Endodermal cell (in vitro differentiated cells): ENCODE measurements at regions not wholly inside any gene's neighbourhood (a gene's known extent, or its start where the extent isn't known, plus 50 kb on each side); places are given as distances from the start of the nearest gene placed in this dataset.

Source experiments
- DNase-seq: peaks from one replicate; pipeline ENCODE4 v3.0.0-alpha.2; 2017
- H3K27ac ChIP-seq: 2 replicates; pipeline ENCODE4 v1.5.1; 2013; ENCODE audit warnings: mild to moderate bottlenecking, low read depth, low read length, moderate library complexity
- H3K27me3 ChIP-seq: 2 replicates; pipeline ENCODE4 v1.6.1; 2013; ENCODE audit warnings: mild to moderate bottlenecking, low read length, moderate library complexity; ENCODE audit not compliant: insufficient read depth, control insufficient read depth, poor library complexity, severe bottlenecking
- H3K36me3 ChIP-seq: 2 replicates; pipeline ENCODE4 v1.7.0; 2013; ENCODE audit warnings: mild to moderate bottlenecking, low read length, moderate library complexity; ENCODE audit not compliant: control insufficient read depth, insufficient read depth
- H3K4me1 ChIP-seq: one replicate; pipeline ENCODE4 v1.7.0; 2013; ENCODE audit warnings: low read length; ENCODE audit not compliant: control insufficient read depth, insufficient read depth
- H3K4me3 ChIP-seq: 2 replicates; pipeline ENCODE4 v1.5.1; 2013; ENCODE audit warnings: mild to moderate bottlenecking, low read length, moderate library complexity
- H3K9ac ChIP-seq: 2 replicates; pipeline ENCODE4 v1.6.1; 2013; ENCODE audit warnings: mild to moderate bottlenecking, low read length, moderate library complexity; ENCODE audit not compliant: poor library complexity, severe bottlenecking; ENCODE audit errors: extremely low read depth
- H3K9me3 ChIP-seq: 2 replicates; pipeline ENCODE4 v1.6.1; 2013; ENCODE audit warnings: mild to moderate bottlenecking, low read length, moderate library complexity; ENCODE audit not compliant: control insufficient read depth
- H3K27ac Mint-ChIP-seq: 2 replicates; pipeline ENCODE4 v1.8.0; 2020; ENCODE audit warnings: mixed read lengths
- H3K27me3 Mint-ChIP-seq: 2 replicates; pipeline ENCODE4 v1.8.0; 2021; ENCODE audit warnings: mild to moderate bottlenecking, mixed read lengths; ENCODE audit not compliant: insufficient read depth
- H3K36me3 Mint-ChIP-seq: 2 replicates; pipeline ENCODE4 v1.8.0; 2020; ENCODE audit warnings: low read depth, mixed read lengths
- H3K4me1 Mint-ChIP-seq: 2 replicates; pipeline ENCODE4 v1.8.0; 2020; ENCODE audit warnings: mixed read lengths
- H3K4me3 Mint-ChIP-seq: 2 replicates; pipeline ENCODE4 v1.8.0; 2020; ENCODE audit warnings: mild to moderate bottlenecking, moderate library complexity, mixed read lengths
- H3K9me3 Mint-ChIP-seq: 2 replicates; pipeline ENCODE4 v1.8.0; 2020; ENCODE audit warnings: mild to moderate bottlenecking, mixed read lengths
- WGBS, 2 experiments: methylation state at CpG; one replicate each; pipeline versions ENCODE4 v1.1.5 to v1.1.7; 2013; ENCODE audit warnings: missing lambda C conversion rate in 2 of 2, mixed read lengths in 1 of 2; ENCODE audit not compliant: insufficient coverage in 1 of 2, insufficient read length in 1 of 2; 5-methylcytosine and 5-hydroxymethylcytosine counted together
- TF ChIP-seq, protein P1 (sequence below): fragments of 200-600 bp; sonication (generic); conservative IDR thresholded peaks from 2 replicates; pipeline ENCODE4 v1.5.0; 2021; ENCODE audit warnings: antibody characterized with exemption, mild to moderate bottlenecking

DNA sequence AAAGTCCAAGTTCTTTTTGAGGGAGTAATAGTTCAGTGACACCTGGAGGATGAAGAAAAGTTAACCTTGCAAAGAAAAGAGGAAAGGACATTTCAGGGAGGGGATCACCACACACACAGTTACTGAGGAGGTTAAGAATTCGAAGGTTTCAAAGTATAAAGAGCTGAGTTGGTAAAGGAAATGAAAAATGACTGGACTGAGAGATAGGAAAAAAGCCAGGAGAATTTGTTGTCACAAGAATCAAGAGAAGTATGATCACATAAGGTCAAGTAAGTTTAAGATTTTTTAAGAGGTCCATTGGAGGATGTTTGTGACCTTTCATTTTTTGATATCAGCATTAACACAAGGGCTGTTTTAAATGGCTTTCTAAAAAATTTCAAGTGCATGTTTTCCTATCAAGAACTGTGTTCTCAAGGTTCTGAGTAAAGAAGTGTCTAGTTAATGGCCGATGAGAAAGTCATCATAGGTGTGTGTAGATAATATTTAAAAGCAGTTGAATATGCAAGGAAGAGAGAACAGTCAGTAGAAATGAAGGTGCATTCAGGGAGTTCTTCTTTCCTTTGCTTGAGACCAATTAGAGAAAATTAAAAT is 189.2 kb upstream of the RBMS3 start:
- no peak overlapping the region for H3K27ac Mint-ChIP-seq
- no peaks in the 10 kb centered on the region for H3K27me3 Mint-ChIP-seq
- no peaks in the 10 kb centered on the region for H3K4me1 Mint-ChIP-seq
- H3K9ac ChIP-seq, result no peak overlapping the region
- H3K36me3 ChIP-seq, result no peaks in the 10 kb centered on the region
- DNase-seq, result no peak
- H3K9me3 Mint-ChIP-seq, result no peaks in the 10 kb centered on the region
- H3K4me3 Mint-ChIP-seq, result no peak overlapping the region
- WGBS, 2 experiments, result 86 to 94% methylated on average over 2 of the region's 2 CpGs
- H3K9me3 ChIP-seq, result no peaks in the 10 kb centered on the region
- H3K36me3 Mint-ChIP-seq, result no peaks in the 10 kb centered on the region
- no peak overlapping the region for H3K27ac ChIP-seq
- no peaks in the 10 kb centered on the region for H3K4me1 ChIP-seq
- TF ChIP-seq, protein P1, sequence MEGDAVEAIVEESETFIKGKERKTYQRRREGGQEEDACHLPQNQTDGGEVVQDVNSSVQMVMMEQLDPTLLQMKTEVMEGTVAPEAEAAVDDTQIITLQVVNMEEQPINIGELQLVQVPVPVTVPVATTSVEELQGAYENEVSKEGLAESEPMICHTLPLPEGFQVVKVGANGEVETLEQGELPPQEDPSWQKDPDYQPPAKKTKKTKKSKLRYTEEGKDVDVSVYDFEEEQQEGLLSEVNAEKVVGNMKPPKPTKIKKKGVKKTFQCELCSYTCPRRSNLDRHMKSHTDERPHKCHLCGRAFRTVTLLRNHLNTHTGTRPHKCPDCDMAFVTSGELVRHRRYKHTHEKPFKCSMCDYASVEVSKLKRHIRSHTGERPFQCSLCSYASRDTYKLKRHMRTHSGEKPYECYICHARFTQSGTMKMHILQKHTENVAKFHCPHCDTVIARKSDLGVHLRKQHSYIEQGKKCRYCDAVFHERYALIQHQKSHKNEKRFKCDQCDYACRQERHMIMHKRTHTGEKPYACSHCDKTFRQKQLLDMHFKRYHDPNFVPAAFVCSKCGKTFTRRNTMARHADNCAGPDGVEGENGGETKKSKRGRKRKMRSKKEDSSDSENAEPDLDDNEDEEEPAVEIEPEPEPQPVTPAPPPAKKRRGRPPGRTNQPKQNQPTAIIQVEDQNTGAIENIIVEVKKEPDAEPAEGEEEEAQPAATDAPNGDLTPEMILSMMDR, result no peak
- H3K4me3 ChIP-seq, result no peak overlapping the region
- H3K27me3 ChIP-seq, result no peaks in the 10 kb centered on the region

DNA sequence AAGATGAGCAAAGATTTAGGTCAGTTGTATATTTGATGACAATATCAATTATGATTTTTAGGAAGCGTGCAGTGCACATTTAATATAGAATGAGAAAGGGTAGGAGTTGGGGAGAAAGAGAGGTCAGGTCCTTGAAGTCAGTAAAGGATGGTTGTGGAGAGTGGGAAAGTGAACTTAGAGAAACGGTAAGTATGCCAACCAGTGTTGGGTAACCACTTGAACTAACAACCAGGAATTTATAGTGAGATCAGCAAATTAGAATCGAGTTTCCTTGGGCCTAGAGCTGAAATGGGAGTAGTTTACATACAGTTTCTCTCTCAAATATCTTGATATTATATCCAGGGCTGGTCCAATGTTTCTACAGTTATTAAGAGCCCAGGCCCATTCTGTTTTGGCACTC is 188.5 kb upstream of the RBMS3 start:
- no peaks in the 10 kb centered on the region for H3K4me1 Mint-ChIP-seq
- TF ChIP-seq, protein P1, result no peak
- no peak for DNase-seq
- H3K9me3 Mint-ChIP-seq, result no peaks in the 10 kb centered on the region
- no peak overlapping the region for H3K4me3 ChIP-seq
- 72 to 83% methylated on average over 3 of the region's 3 CpGs for WGBS, 2 experiments
- H3K9me3 ChIP-seq, result no peaks in the 10 kb centered on the region
- no peak overlapping the region for H3K4me3 Mint-ChIP-seq
- no peak overlapping the region for H3K27ac Mint-ChIP-seq
- H3K27ac ChIP-seq, result no peak overlapping the region
- H3K36me3 ChIP-seq, result no peaks in the 10 kb centered on the region
- no peaks in the 10 kb centered on the region for H3K4me1 ChIP-seq
- H3K9ac ChIP-seq, result no peak overlapping the region
- H3K36me3 Mint-ChIP-seq, result no peaks in the 10 kb centered on the region
- H3K27me3 ChIP-seq, result no peaks in the 10 kb centered on the region
- no peaks in the 10 kb centered on the region for H3K27me3 Mint-ChIP-seq

DNA sequence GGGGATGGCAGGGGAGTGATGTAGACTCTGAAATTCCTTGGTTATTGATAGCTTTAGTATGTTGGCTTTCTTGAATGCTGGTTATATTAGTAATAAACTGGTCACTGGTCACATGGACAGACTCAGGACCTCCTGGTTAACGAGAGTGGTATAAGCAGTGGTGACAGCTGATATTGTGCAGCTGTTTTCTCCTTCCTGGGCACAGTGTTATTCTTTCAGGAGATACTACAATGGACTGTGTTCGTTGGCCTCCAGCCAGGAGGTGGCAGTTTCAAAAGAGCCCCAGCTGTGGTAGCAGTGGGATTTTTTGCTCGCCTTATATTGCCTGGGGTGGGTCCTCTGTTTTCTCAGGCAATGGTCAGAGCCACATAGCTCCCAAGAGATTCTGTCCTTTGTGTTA is 181.6 kb upstream of the RBMS3 start:
- no peaks in the 10 kb centered on the region for H3K36me3 ChIP-seq
- Mint-ChIP-seq H3K4me1 (no peaks in the 10 kb centered on the region), H3K27ac (no peak overlapping the region), H3K27me3 (no peaks in the 10 kb centered on the region), H3K4me3 (no peak overlapping the region), H3K9me3 (no peaks in the 10 kb centered on the region), H3K36me3 (no peaks in the 10 kb centered on the region)
- H3K9me3 ChIP-seq, result no peaks in the 10 kb centered on the region
- TF ChIP-seq, protein P1, result no peak
- WGBS, 2 experiments, result 70 to 91% methylated on average over 2 to 3 of the region's 3 CpGs
- no peak overlapping the region for H3K4me3 ChIP-seq
- H3K9ac ChIP-seq, result no peak overlapping the region
- H3K27ac ChIP-seq, result no peak overlapping the region
- no peak for DNase-seq
- no peaks in the 10 kb centered on the region for H3K4me1 ChIP-seq
- H3K27me3 ChIP-seq, result no peaks in the 10 kb centered on the region
